ENCODE measurements at regions not wholly inside any gene's neighbourhood (a gene's known extent, or its start where the extent isn't known, plus 50 kb on each side); places are given as distances from the start of the nearest gene placed in this dataset.

GRCh38 chr5:74394916-74395880 lies 245.3 kb downstream of the ENC1 start:
- POLR2A ChIA-PET: interaction anchor here (1.0 to 1.5 kb wide), 2 partner anchors 24 to 246 kb away, joined by 3 to 5 read pairs; partner anchors contain the start of gene ENC1
- peak overlapping the region; percentile 83 for H3K27ac Mint-ChIP-seq (ENCODE audit: unreplicated experiment)
- peaks cover 41% of the 10 kb centered on the region for H3K4me1 Mint-ChIP-seq (ENCODE audit: low read depth, unreplicated experiment)
- intact Hi-C loops (cut with micrococcal nuclease; ENCODE audit: unreplicated experiment): loop anchor here (1.0 to 5.0 kb wide), 2 partner anchors 247 to 358 kb away; no protein-coding TSS in a partner anchor
- TF ChIP-seq CTCF (IDR thresholded peaks at IDR 0.05; ENCODE audit: insufficient read depth in 1 of 2, low read depth in 1 of 2, low read length in 1 of 2, severe bottlenecking in 1 of 2, unreplicated experiment in 1 of 2): peak; percentile 36 to 51
- peak; percentile 81 to 91 for DNase-seq
- Histone ChIP-seq H3K9me3 (no peaks in the 10 kb centered on the region), H3K4me1 (peaks cover 47% of the 10 kb centered on the region), H3K27me3 (replicated peaks; ENCODE audit: control insufficient read depth, insufficient read depth, low read length) (no peaks in the 10 kb centered on the region), H3K36me3 (ENCODE audit: control insufficient read depth, insufficient read depth, low read length) (no peaks in the 10 kb centered on the region; the same call in 1 of the 2 replicates), H3K4me3 (ENCODE audit: low read depth, low read length) (no peak overlapping the region)
- H3K36me3 Mint-ChIP-seq (ENCODE audit: insufficient read depth, unreplicated experiment): no peaks in the 10 kb centered on the region
- no peaks in the 10 kb centered on the region for H3K9me3 Mint-ChIP-seq (ENCODE audit: unreplicated experiment)
- CTCF ChIA-PET: interaction anchor here (0.5 to 1.6 kb wide), 5 partner anchors 15 to 246 kb away, joined by 3 to 6 read pairs (median 3); partner anchors contain the start of gene ENC1
- no TSS peak for BruUV-seq (replicated peaks)
- no peak overlapping the region for H3K4me3 Mint-ChIP-seq (ENCODE audit: unreplicated experiment)
- no peaks in the 10 kb centered on the region for H3K27me3 Mint-ChIP-seq (ENCODE audit: insufficient read depth, unreplicated experiment)

- peaks cover 47% of the 10 kb centered on the region for H3K4me1 ChIP-seq
- H3K27me3 Mint-ChIP-seq (ENCODE audit: insufficient read depth, unreplicated experiment): no peaks in the 10 kb centered on the region
- H3K4me1 Mint-ChIP-seq (ENCODE audit: low read depth, unreplicated experiment): peaks cover 46% of the 10 kb centered on the region
- no peaks in the 10 kb centered on the region for H3K27me3 ChIP-seq (replicated peaks; ENCODE audit: control insufficient read depth, insufficient read depth, low read length)
- intact Hi-C loops (cut with micrococcal nuclease; ENCODE audit: unreplicated experiment): no loop called here
- peak overlapping the region; percentile 83 for H3K27ac Mint-ChIP-seq (ENCODE audit: unreplicated experiment)
- no peak for DNase-seq
- no TSS peak for BruUV-seq (replicated peaks)
- no peaks in the 10 kb centered on the region for H3K36me3 Mint-ChIP-seq (ENCODE audit: insufficient read depth, unreplicated experiment)
- H3K9me3 Mint-ChIP-seq (ENCODE audit: unreplicated experiment): no peaks in the 10 kb centered on the region
- H3K9me3 ChIP-seq: no peaks in the 10 kb centered on the region
- no peak overlapping the region for H3K4me3 ChIP-seq (ENCODE audit: low read depth, low read length)
- H3K4me3 Mint-ChIP-seq (ENCODE audit: unreplicated experiment): no peak overlapping the region
- ChIA-PET CTCF (interaction anchor here (1.2 to 1.6 kb wide), 2 partner anchors 14 to 247 kb away, joined by 3 to 5 read pairs; no protein-coding TSS in a partner anchor), POLR2A (interaction anchor here (1.0 to 1.5 kb wide), 2 partner anchors 25 to 246 kb away, joined by 3 to 5 read pairs; partner anchors contain the start of gene ENC1)
- no peaks in the 10 kb centered on the region; the same call in 1 of the 2 replicates for H3K36me3 ChIP-seq (ENCODE audit: control insufficient read depth, insufficient read depth, low read length)
- TF ChIP-seq CTCF (IDR thresholded peaks at IDR 0.05; ENCODE audit: insufficient read depth in 1 of 2, low read depth in 1 of 2, low read length in 1 of 2, severe bottlenecking in 1 of 2, unreplicated experiment in 1 of 2): no peak
Measured at GRCh38 chr5:74394528-74394915, 246.0 kb downstream of the ENC1 start.

GRCh38 chr5:74393943-74394342 lies 246.6 kb downstream of the ENC1 start:
- no peaks in the 10 kb centered on the region for H3K27me3 ChIP-seq (replicated peaks; ENCODE audit: control insufficient read depth, insufficient read depth, low read length)
- Mint-ChIP-seq H3K27ac (ENCODE audit: unreplicated experiment) (no peak overlapping the region), H3K9me3 (ENCODE audit: unreplicated experiment) (no peaks in the 10 kb centered on the region), H3K4me1 (ENCODE audit: low read depth, unreplicated experiment) (peaks cover 46% of the 10 kb centered on the region), H3K36me3 (ENCODE audit: insufficient read depth, unreplicated experiment) (no peaks in the 10 kb centered on the region), H3K4me3 (ENCODE audit: unreplicated experiment) (no peak overlapping the region), H3K27me3 (ENCODE audit: insufficient read depth, unreplicated experiment) (no peaks in the 10 kb centered on the region)
- DNase-seq: no peak
- BruUV-seq (replicated peaks): no TSS peak
- H3K4me3 ChIP-seq (ENCODE audit: low read depth, low read length): no peak overlapping the region
- no peak for TF ChIP-seq CTCF (IDR thresholded peaks at IDR 0.05; ENCODE audit: insufficient read depth in 1 of 2, low read depth in 1 of 2, low read length in 1 of 2, severe bottlenecking in 1 of 2, unreplicated experiment in 1 of 2)
- intact Hi-C loops (cut with micrococcal nuclease; ENCODE audit: unreplicated experiment): no loop called here
- CTCF ChIA-PET: no interaction called here
- H3K9me3 ChIP-seq: no peaks in the 10 kb centered on the region
- POLR2A ChIA-PET: no interaction called here
- peaks cover 47% of the 10 kb centered on the region for H3K4me1 ChIP-seq
- no peaks in the 10 kb centered on the region for H3K36me3 ChIP-seq (ENCODE audit: control insufficient read depth, insufficient read depth, low read length)
